Fibroblast of pulmonary artery (primary cell): ENCODE measurements at regions not wholly inside any gene's neighbourhood (a gene's known extent, or its start where the extent isn't known, plus 50 kb on each side); places are given as distances from the start of the nearest gene placed in this dataset.

Experiments used
- DNase-seq: peaks from one replicate; pipeline ENCODE4 v3.0.0-alpha.2; 2010; ENCODE audit warnings: low read depth
- H3K4me3 ChIP-seq: replicated peaks from 2 replicates; pipeline ENCODE4 v1.5.1; 2011; ENCODE audit warnings: low read depth, mild to moderate bottlenecking, control low read depth, low read length, moderate library complexity
- CTCF ChIP-seq: IDR thresholded peaks from 2 replicates; pipeline ENCODE4 v1.5.1; 2011; ENCODE audit warnings: mild to moderate bottlenecking, control low read depth, low read length, inconsistent platforms; ENCODE audit errors: missing control alignments

GRCh38 chr7:108809356-108809755, 239.7 kb downstream of the DNAJB9 start:
- no peak for DNase-seq
- no peak for TF ChIP-seq CTCF

GRCh38 chr7:108810756-108811385, 241.2 kb downstream of the DNAJB9 start:
- DNase-seq, result no peak
- H3K4me3 ChIP-seq, result no peak overlapping the region
- TF ChIP-seq CTCF, result no peak

More at GRCh38 chr7:108809356-108809755, 239.7 kb downstream of the DNAJB9 start:
- H3K4me3 ChIP-seq, result no peak overlapping the region

- DNase-seq, result no peak
- H3K4me3 ChIP-seq, result no peak overlapping the region
- TF ChIP-seq CTCF, result no peak
Observed at GRCh38 chr7:108813251-108814014, 243.8 kb downstream of the DNAJB9 start.

- DNase-seq, result no peak
- H3K4me3 ChIP-seq, result no peak overlapping the region
- TF ChIP-seq CTCF, result no peak
Observed at GRCh38 chr7:108815815-108816214, 246.1 kb downstream of the DNAJB9 start.

- no peak overlapping the region for H3K4me3 ChIP-seq
- DNase-seq, result no peak
- TF ChIP-seq CTCF, result no peak
Observed at GRCh38 chr7:108818742-108819141, 249.1 kb downstream of the DNAJB9 start.

GRCh38 chr7:108824840-108825580, 255.3 kb downstream of the DNAJB9 start:
- no peak for TF ChIP-seq CTCF
- DNase-seq, result peak; percentile 92
- H3K4me3 ChIP-seq, result no peak overlapping the region
